ENCODE measurements at regions not wholly inside any gene's neighbourhood (a gene's known extent, or its start where the extent isn't known, plus 50 kb on each side); places are given as distances from the start of the nearest gene placed in this dataset.
"Not testable (repeated sequence)": the region's sequence is repeated elsewhere in the genome, so short reads cannot be mapped to it uniquely, and the experiment has no call there.

- no peak for DNase-seq
Measured at GRCh38 chr3:104004956-104005355, 1361.8 kb upstream of the ALCAM start.

- no peak for DNase-seq
Measured at GRCh38 chr3:104005815-104006214, 1360.9 kb upstream of the ALCAM start.

GRCh38 chr3:104018541-104018940 lies 1348.2 kb upstream of the ALCAM start:
- DNase-seq, result no peak

- no peak for DNase-seq
Measured at GRCh38 chr3:104031598-104031997, 1335.1 kb upstream of the ALCAM start.

GRCh38 chr3:104032283-104032682 lies 1334.4 kb upstream of the ALCAM start:
- DNase-seq, result no peak

- DNase-seq, result no peak
Measured at GRCh38 chr3:104040896-104041295, 1325.8 kb upstream of the ALCAM start.

- not testable (repeated sequence) for DNase-seq
Measured at GRCh38 chr3:104043001-104043543, 1323.6 kb upstream of the ALCAM start.

- DNase-seq, result no peak
Measured at GRCh38 chr3:104044002-104044401, 1322.7 kb upstream of the ALCAM start.

- no peak for DNase-seq
Measured at GRCh38 chr3:104066658-104067057, 1300.1 kb upstream of the ALCAM start.

- no peak for DNase-seq
Measured at GRCh38 chr3:104069114-104069513, 1297.6 kb upstream of the ALCAM start.

GRCh38 chr3:104070906-104071305 lies 1295.8 kb upstream of the ALCAM start:
- no peak for DNase-seq

- no peak for DNase-seq
Measured at GRCh38 chr3:104080088-104080626, 1286.6 kb upstream of the ALCAM start.

- no peak for DNase-seq
Measured at GRCh38 chr3:104088738-104089137, 1278.0 kb upstream of the ALCAM start.

- DNase-seq, result not testable (repeated sequence)
Measured at GRCh38 chr3:104089987-104090386, 1276.7 kb upstream of the ALCAM start.

- DNase-seq, result no peak
Measured at GRCh38 chr3:104101736-104102135, 1265.0 kb upstream of the ALCAM start.

- peak; percentile 17 for DNase-seq
Measured at GRCh38 chr3:104102386-104102785, 1264.3 kb upstream of the ALCAM start.

GRCh38 chr3:104106276-104106675 lies 1260.4 kb upstream of the ALCAM start:
- no peak for DNase-seq

- DNase-seq, result no peak
Measured at GRCh38 chr3:104108522-104108921, 1258.2 kb upstream of the ALCAM start.

GRCh38 chr3:104126463-104126862 lies 1240.2 kb upstream of the ALCAM start:
- DNase-seq, result no peak

GRCh38 chr3:104126864-104127553 lies 1239.7 kb upstream of the ALCAM start:
- no peak for DNase-seq

- no peak for DNase-seq
Measured at GRCh38 chr3:104127830-104128229, 1238.9 kb upstream of the ALCAM start.

- DNase-seq, result peak; percentile 2
Measured at GRCh38 chr3:104132566-104133403, 1233.9 kb upstream of the ALCAM start.

GRCh38 chr3:104133630-104134029 lies 1233.1 kb upstream of the ALCAM start:
- DNase-seq, result no peak

All from skin of body (tissue), 1 donor.